GM23338 (cell line): ENCODE measurements at regions not wholly inside any gene's neighbourhood (a gene's known extent, or its start where the extent isn't known, plus 50 kb on each side); places are given as distances from the start of the nearest gene placed in this dataset.

ENCODE experiments used
- ATAC-seq: fragments of 200-7000 bp; cut with Tn5 transposase; 3 replicates; pipeline ENCODE4 v1.9.1; 2020
- DNase-seq: peaks from one replicate; pipeline ENCODE4 v3.0.0-alpha.2; 2015; ENCODE audit warnings: low spot score
- H2AFZ ChIP-seq: fragments of 200-600 bp; sonication (generic); 2 replicates; pipeline ENCODE4 v1.8.0; 2016; ENCODE audit warnings: antibody characterized with exemption, mild to moderate bottlenecking, moderate library complexity
- H3F3A ChIP-seq: fragments of 200-600 bp; sonication (generic); replicated peaks from 2 replicates; pipeline ENCODE4 v1.8.0; 2017; ENCODE audit warnings: antibody characterized with exemption, mixed run types, low read depth
- H3K27ac ChIP-seq: fragments of 200-600 bp; sonication (generic); 2 replicates; pipeline ENCODE4 v1.6.1; 2016; ENCODE audit warnings: low read depth
- H3K27me3 ChIP-seq: fragments of 200-600 bp; sonication (generic); 2 replicates; pipeline ENCODE4 v1.8.0; 2016; ENCODE audit warnings: mild to moderate bottlenecking, mixed run types, moderate library complexity; ENCODE audit not compliant: insufficient read depth
- H3K36me3 ChIP-seq: fragments of 200-600 bp; sonication (generic); 2 replicates; pipeline ENCODE4 v1.8.0; 2016; ENCODE audit warnings: mild to moderate bottlenecking; ENCODE audit not compliant: insufficient read depth
- H3K4me1 ChIP-seq: fragments of 200-600 bp; sonication (generic); 2 replicates; pipeline ENCODE4 v1.8.0; 2016; ENCODE audit warnings: mild to moderate bottlenecking, moderate library complexity; ENCODE audit not compliant: insufficient read depth
- H3K4me2 ChIP-seq: fragments of 200-600 bp; sonication (generic); 2 replicates; pipeline ENCODE4 v1.7.1; 2017; ENCODE audit warnings: mixed run types
- H3K4me3 ChIP-seq: fragments of 200-600 bp; sonication (generic); 2 replicates; pipeline ENCODE4 v1.6.1; 2016; ENCODE audit warnings: mixed run types
- H3K79me2 ChIP-seq: fragments of 200-600 bp; sonication (generic); replicated peaks from 2 replicates; pipeline ENCODE4 v1.8.0; 2017; ENCODE audit warnings: mild to moderate bottlenecking; ENCODE audit not compliant: insufficient read depth
- H3K9me2 ChIP-seq: fragments of 200-600 bp; sonication (generic); 2 replicates; pipeline ENCODE4 v1.8.0; 2017; ENCODE audit not compliant: insufficient read depth
- H4K20me1 ChIP-seq: fragments of 200-600 bp; sonication (generic); replicated peaks from 2 replicates; pipeline ENCODE4 v1.8.0; 2017; ENCODE audit warnings: mild to moderate bottlenecking; ENCODE audit not compliant: insufficient read depth
- H3K27ac Mint-ChIP-seq: 2 replicates; pipeline ENCODE4 v1.8.0; 2020; ENCODE audit warnings: inconsistent platforms, mild to moderate bottlenecking, moderate library complexity, mixed read lengths
- H3K27me3 Mint-ChIP-seq: 3 replicates; pipeline ENCODE4 v1.8.0; 2022; ENCODE audit warnings: low read depth, mild to moderate bottlenecking, moderate library complexity, mixed read lengths, inconsistent platforms; ENCODE audit not compliant: insufficient read depth, poor library complexity
- H3K36me3 Mint-ChIP-seq: 3 replicates; pipeline ENCODE4 v1.8.0; 2021; ENCODE audit warnings: low read depth, mild to moderate bottlenecking, inconsistent platforms, moderate library complexity, mixed read lengths
- H3K4me1 Mint-ChIP-seq: 3 replicates; pipeline ENCODE4 v1.8.0; 2020; ENCODE audit warnings: mild to moderate bottlenecking, inconsistent platforms, mixed read lengths
- H3K4me3 Mint-ChIP-seq: 3 replicates; pipeline ENCODE4 v1.8.0; 2021; ENCODE audit warnings: moderate library complexity, mild to moderate bottlenecking, inconsistent platforms, mixed read lengths
- H3K9me3 Mint-ChIP-seq: 3 replicates; pipeline ENCODE4 v1.8.0; 2020; ENCODE audit warnings: moderate library complexity, mild to moderate bottlenecking, inconsistent platforms, mixed read lengths
- CREB1 ChIP-seq: fragments of 250-450 bp; sonication (Bioruptor Pico); IDR thresholded peaks from 2 replicates; pipeline ENCODE4 v1.5.0; 2020; ENCODE audit warnings: low read depth, mild to moderate bottlenecking, moderate library complexity
- CTCF ChIP-seq, 2 experiments: fragments of 200-600 bp in 1 of 2; sonication (generic) in 1 of 2; conservative IDR thresholded peaks; 2 replicates each; pipeline versions ENCODE4 v1.5.1 to v1.6.1; 2016 to 2017; ENCODE audit warnings: antibody characterized with exemption in 2 of 2, low read depth in 2 of 2, mild to moderate bottlenecking in 2 of 2, moderate library complexity in 1 of 2
- EZH2 ChIP-seq: fragments of 200-600 bp; sonication (generic); IDR thresholded peaks from one replicate; pipeline ENCODE4 v1.8.0; 2017; ENCODE audit warnings: antibody characterized with exemption, mild to moderate bottlenecking, low read depth; ENCODE audit not compliant: unreplicated experiment
- EZH2phosphoT487 ChIP-seq: fragments of 200-600 bp; sonication (generic); IDR thresholded peaks from one replicate; pipeline ENCODE4 v1.8.1; 2018; ENCODE audit warnings: antibody characterized with exemption; ENCODE audit not compliant: unreplicated experiment
- JUNB ChIP-seq: IDR thresholded peaks from one replicate; pipeline ENCODE4 v1.6.1; 2016; ENCODE audit warnings: antibody characterized with exemption; ENCODE audit not compliant: unreplicated experiment
- NANOG ChIP-seq: IDR thresholded peaks from 2 replicates; pipeline ENCODE4 v1.6.1; 2016; ENCODE audit warnings: antibody characterized with exemption, borderline replicate concordance
- POLR2AphosphoS5 ChIP-seq: IDR thresholded peaks from 2 replicates; pipeline ENCODE4 v1.6.1; 2016; ENCODE audit warnings: antibody characterized with exemption, low read depth
- STAT1 ChIP-seq: IDR thresholded peaks from one replicate; pipeline ENCODE4 v1.6.1; 2016; ENCODE audit warnings: antibody characterized with exemption; ENCODE audit not compliant: unreplicated experiment
- ZNF114 ChIP-seq: fragments of 250-450 bp; sonication (Bioruptor Pico); IDR thresholded peaks from 2 replicates; pipeline ENCODE4 v1.5.0; 2020; ENCODE audit warnings: mild to moderate bottlenecking, moderate library complexity
- ZNF331 ChIP-seq: fragments of 250-450 bp; sonication (Bioruptor Pico); IDR thresholded peaks from 2 replicates; pipeline ENCODE4 v1.5.0; 2020; ENCODE audit warnings: low read depth, mild to moderate bottlenecking, moderate library complexity
- ZNF462 ChIP-seq: fragments of 250-450 bp; sonication (Bioruptor Pico); IDR thresholded peaks from 2 replicates; pipeline ENCODE4 v1.5.0; 2020; ENCODE audit warnings: mild to moderate bottlenecking, moderate library complexity
- TF ChIP-seq, protein P1 (sequence below): IDR thresholded peaks from one replicate; pipeline ENCODE4 v1.6.1; 2018; ENCODE audit warnings: antibody characterized with exemption; ENCODE audit not compliant: unreplicated experiment
- TF ChIP-seq, protein P2 (sequence below): IDR thresholded peaks from 2 replicates; pipeline ENCODE4 v1.6.1; 2016; ENCODE audit warnings: antibody characterized with exemption

DNA sequence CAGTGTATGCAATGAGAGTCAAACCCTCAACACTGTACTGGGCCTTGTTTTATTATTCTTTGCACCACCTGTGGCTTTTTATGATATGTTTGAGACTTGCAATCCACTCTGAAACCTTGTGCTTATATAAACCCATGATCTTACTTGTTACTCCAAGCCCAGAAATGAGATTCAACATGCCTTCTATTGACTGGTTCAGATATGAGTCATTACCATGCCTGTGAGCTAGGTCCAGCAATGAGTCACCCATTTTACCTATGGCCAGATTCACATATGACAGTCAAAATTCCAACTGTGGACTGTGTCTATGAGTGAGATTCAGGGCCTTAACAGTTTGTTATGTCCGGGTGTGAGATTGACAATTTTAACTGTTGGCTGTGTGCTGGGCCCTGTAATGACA is 1846.1 kb downstream of the TP53TG3F start:
- Histone ChIP-seq H3K4me3 (no peak overlapping the region), H3K27me3 (no peaks in the 10 kb centered on the region), H3K4me1 (no peaks in the 10 kb centered on the region), H3F3A (no peaks in the 10 kb centered on the region), H3K36me3 (0 out of 2 replicates have a peak, but pooled peaks cover 3% of the 10 kb centered on the region), H3K4me2 (no peak overlapping the region), H3K9me2 (no peaks in the 10 kb centered on the region), H3K79me2 (no peaks in the 10 kb centered on the region), H3K27ac (no peak overlapping the region), H4K20me1 (no peaks in the 10 kb centered on the region), H2AFZ (no peak overlapping the region)
- H3K4me3 Mint-ChIP-seq: no peak overlapping the region
- TF ChIP-seq CREB1 (CRISPR knock-in tag) (no peak), POLR2AphosphoS5 (no peak), ZNF114 (CRISPR knock-in tag) (no peak), ZNF331 (CRISPR knock-in tag) (no peak), JUNB (no peak), NANOG (no peak), EZH2phosphoT487 (no peak), ZNF462 (CRISPR knock-in tag) (no peak), STAT1 (no peak), EZH2 (no peak), CTCF (conservative IDR thresholded peaks at IDR 0.05; ENCODE audit: low read depth in 2 of 2) (no peak)
- TF ChIP-seq, protein P1, sequence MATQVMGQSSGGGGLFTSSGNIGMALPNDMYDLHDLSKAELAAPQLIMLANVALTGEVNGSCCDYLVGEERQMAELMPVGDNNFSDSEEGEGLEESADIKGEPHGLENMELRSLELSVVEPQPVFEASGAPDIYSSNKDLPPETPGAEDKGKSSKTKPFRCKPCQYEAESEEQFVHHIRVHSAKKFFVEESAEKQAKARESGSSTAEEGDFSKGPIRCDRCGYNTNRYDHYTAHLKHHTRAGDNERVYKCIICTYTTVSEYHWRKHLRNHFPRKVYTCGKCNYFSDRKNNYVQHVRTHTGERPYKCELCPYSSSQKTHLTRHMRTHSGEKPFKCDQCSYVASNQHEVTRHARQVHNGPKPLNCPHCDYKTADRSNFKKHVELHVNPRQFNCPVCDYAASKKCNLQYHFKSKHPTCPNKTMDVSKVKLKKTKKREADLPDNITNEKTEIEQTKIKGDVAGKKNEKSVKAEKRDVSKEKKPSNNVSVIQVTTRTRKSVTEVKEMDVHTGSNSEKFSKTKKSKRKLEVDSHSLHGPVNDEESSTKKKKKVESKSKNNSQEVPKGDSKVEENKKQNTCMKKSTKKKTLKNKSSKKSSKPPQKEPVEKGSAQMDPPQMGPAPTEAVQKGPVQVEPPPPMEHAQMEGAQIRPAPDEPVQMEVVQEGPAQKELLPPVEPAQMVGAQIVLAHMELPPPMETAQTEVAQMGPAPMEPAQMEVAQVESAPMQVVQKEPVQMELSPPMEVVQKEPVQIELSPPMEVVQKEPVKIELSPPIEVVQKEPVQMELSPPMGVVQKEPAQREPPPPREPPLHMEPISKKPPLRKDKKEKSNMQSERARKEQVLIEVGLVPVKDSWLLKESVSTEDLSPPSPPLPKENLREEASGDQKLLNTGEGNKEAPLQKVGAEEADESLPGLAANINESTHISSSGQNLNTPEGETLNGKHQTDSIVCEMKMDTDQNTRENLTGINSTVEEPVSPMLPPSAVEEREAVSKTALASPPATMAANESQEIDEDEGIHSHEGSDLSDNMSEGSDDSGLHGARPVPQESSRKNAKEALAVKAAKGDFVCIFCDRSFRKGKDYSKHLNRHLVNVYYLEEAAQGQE: no peak
- TF ChIP-seq, protein P2, sequence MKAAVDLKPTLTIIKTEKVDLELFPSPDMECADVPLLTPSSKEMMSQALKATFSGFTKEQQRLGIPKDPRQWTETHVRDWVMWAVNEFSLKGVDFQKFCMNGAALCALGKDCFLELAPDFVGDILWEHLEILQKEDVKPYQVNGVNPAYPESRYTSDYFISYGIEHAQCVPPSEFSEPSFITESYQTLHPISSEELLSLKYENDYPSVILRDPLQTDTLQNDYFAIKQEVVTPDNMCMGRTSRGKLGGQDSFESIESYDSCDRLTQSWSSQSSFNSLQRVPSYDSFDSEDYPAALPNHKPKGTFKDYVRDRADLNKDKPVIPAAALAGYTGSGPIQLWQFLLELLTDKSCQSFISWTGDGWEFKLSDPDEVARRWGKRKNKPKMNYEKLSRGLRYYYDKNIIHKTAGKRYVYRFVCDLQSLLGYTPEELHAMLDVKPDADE: no peak
- ATAC-seq (no peak), DNase-seq (no peak)
- H3K4me1 Mint-ChIP-seq: no peaks in the 10 kb centered on the region
- H3K36me3 Mint-ChIP-seq: peaks cover 30% of the 10 kb centered on the region
- peaks cover 100% of the 10 kb centered on the region for H3K9me3 Mint-ChIP-seq
- H3K27me3 Mint-ChIP-seq: peaks cover 4% of the 10 kb centered on the region
- no peak overlapping the region for H3K27ac Mint-ChIP-seq
